GM12865 (cell line): ENCODE measurements at regions not wholly inside any gene's neighbourhood (a gene's known extent, or its start where the extent isn't known, plus 50 kb on each side); places are given as distances from the start of the nearest gene placed in this dataset.

Source experiments
- DNase-seq: peaks from one replicate; pipeline ENCODE4 v3.0.0; 2010; ENCODE audit warnings: low read depth
- H3K4me3 ChIP-seq: 2 replicates; pipeline ENCODE4 v1.5.1; 2011; ENCODE audit warnings: mild to moderate bottlenecking, low read depth, low read length, control low read depth
- CTCF ChIP-seq: IDR thresholded peaks from 2 replicates; pipeline ENCODE4 v1.5.1; 2011; ENCODE audit warnings: low read length, control low read depth, low read depth, inconsistent platforms; ENCODE audit not compliant: insufficient read depth; ENCODE audit errors: missing control alignments

GRCh38 chr3:96428097-96428496 is 386.3 kb upstream of the EPHA6 start:
- TF ChIP-seq CTCF = no peak
- H3K4me3 ChIP-seq = no peak overlapping the region
- DNase-seq = no peak

- peak; percentile 6 for DNase-seq
- H3K4me3 ChIP-seq = no peak overlapping the region
- no peak for TF ChIP-seq CTCF
These were observed 384.3 kb upstream of the EPHA6 start for GRCh38 chr3:96430079-96430478.

GRCh38 chr3:96434651-96435050 is 379.7 kb upstream of the EPHA6 start:
- no peak for TF ChIP-seq CTCF
- H3K4me3 ChIP-seq = no peak overlapping the region
- no peak for DNase-seq

- DNase-seq = no peak
- no peak overlapping the region for H3K4me3 ChIP-seq
- TF ChIP-seq CTCF = no peak
These were observed 365.0 kb upstream of the EPHA6 start for GRCh38 chr3:96449346-96449745.

- H3K4me3 ChIP-seq = no peak overlapping the region
- TF ChIP-seq CTCF = no peak
- no peak for DNase-seq
These were observed 364.6 kb upstream of the EPHA6 start for GRCh38 chr3:96449803-96450202.

GRCh38 chr3:96450699-96451098 is 363.7 kb upstream of the EPHA6 start:
- no peak overlapping the region for H3K4me3 ChIP-seq
- no peak for TF ChIP-seq CTCF
- DNase-seq = no peak

- DNase-seq = no peak
- TF ChIP-seq CTCF = no peak
- no peak overlapping the region for H3K4me3 ChIP-seq
These were observed 348.9 kb upstream of the EPHA6 start for GRCh38 chr3:96465521-96465920.
